ENCODE measurements at regions not wholly inside any gene's neighbourhood (a gene's known extent, or its start where the extent isn't known, plus 50 kb on each side); places are given as distances from the start of the nearest gene placed in this dataset.

- DNase-seq (ENCODE audit: low read depth), result no peak
Measured at GRCh38 chr4:32000846-32001488, 1280.8 kb downstream of the PCDH7 start.

DNA sequence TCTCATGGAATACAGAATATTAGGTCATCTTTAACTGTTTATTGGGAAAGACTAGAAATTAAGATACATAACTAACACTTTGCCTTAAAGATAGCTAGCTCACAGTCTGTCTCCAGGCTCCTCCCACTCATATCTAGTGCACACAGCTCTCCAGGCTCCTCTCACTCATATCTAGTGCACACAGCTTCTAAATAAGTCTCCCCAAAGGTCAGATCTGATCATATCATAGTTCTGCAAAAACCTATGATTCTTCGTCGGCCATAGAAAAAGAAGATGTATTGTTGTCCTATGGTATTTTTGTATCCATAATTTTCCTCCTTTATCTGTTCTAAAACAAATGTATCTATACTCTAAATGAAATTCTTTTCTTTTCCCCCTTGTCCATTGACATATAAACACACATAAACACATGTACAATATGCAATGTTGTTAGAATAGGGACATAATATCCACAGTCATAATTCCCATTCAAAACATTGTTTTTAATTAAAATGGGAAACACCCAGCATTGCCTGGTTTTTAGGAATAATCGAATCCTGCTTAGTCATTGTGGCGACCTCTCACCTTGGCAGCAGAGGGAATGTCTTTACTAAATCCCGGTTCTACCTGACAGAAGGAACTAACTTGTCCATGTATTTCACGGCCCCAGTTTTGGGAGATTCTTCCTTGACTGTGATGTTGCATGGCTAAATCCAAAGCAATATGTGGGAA, 1282.0 kb downstream of the PCDH7 start:
- no peak for DNase-seq (ENCODE audit: low read depth)

DNA sequence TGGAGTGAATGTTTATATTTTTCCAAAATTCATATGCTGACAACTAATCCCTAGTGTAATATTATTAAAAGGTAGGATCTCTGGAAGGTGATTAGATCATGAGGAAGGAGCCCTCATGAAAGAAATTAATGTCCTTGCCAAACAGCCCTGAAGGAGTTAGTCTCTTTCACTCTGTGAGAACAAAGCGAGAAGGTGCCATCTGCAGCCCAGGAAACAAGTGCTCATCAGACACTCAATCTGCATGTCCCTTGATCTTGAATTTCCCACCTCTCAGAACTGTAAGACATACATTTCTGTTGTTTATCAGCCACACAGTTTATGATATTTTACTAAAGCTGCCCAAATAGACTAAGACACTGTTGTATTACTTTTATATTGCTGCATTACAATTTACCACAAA, 1283.4 kb downstream of the PCDH7 start:
- DNase-seq (ENCODE audit: low read depth), result no peak

DNA sequence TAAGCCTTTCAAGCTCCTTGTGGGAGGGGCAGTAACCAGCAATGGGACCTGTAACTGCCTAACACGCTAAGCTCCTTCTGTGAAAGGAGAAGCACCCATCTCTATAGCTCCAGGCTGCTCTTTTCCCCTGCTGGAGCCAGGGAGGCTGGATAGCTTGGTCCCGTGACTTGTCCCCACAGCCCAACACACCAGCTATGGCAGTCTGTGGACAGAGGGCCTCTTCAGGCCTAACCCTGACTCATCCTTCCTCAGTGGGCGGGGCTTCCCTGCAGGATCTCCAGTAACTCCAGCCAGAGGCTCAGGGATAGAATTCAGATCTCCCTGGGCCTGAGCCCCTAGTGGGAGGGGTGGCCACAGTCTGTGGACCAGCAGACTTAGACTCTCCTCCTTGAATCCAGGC, 1290.1 kb downstream of the PCDH7 start:
- no peak for DNase-seq (ENCODE audit: low read depth)

DNA sequence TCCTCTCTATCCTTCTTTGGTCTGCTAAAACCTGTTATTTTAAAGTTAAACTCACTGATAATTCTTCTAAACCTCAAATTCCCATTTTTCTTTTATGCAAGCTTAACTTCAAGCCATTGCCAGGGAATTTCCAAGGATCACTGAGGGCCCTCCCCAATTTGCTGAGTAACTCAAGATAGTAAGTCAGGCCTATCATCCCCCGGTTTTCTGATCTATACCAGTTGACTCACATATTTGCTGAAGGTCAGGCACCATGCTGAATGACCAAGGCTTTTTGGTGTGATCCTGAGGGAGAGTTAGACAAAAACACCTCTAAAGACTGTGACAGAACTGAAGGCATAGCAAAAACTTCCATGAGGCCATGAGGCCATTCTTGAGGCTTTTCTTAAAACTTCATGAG, 1301.9 kb downstream of the PCDH7 start:
- no peak for DNase-seq (ENCODE audit: low read depth)

- peak; percentile 2 for DNase-seq (ENCODE audit: low read depth)
Measured at GRCh38 chr4:32025851-32026459, 1305.8 kb downstream of the PCDH7 start.

GRCh38 chr4:32030406-32030805, 1310.2 kb downstream of the PCDH7 start:
- DNase-seq (ENCODE audit: low read depth), result no peak

GRCh38 chr4:32031026-32031425, 1310.9 kb downstream of the PCDH7 start:
- no peak for DNase-seq (ENCODE audit: low read depth)

GRCh38 chr4:32032136-32032672, 1312.0 kb downstream of the PCDH7 start:
- DNase-seq (ENCODE audit: low read depth), result no peak

- DNase-seq (ENCODE audit: low read depth), result no peak
Measured at GRCh38 chr4:32037399-32037798, 1317.2 kb downstream of the PCDH7 start.

DNA sequence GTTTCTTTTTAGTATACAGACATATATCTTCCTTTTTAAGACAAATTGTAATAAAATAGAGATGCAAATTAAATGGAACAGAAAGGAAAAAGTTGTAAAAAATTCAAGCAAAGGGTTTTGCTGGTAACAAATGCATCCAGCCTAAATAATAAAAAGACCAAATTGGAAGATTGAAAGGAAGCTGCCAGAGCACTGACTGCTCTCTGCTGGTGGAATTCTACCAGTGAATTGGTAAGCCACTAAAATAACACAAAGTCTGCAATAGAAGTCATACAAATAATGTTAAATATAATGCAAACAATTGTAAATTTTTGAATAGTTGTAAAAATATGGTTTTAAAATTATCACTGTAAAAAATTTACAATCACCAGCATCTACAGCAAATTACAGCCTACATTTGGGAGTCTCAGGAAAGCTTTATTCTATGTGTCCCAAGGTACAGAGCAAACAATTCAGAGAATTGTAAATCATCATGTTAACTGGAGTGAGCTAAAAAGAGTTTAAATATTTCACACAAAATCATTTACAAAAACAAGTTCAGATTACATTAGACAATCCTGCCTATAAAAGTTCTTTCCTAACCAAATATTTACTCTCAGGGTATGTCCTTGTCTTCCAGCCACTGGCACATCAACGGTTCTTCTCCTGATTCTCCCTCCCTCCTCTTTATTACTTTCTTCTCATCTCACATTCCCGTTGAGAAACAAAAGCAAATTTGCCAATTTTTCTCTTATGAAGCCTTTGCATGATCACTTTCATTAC, 1322.5 kb downstream of the PCDH7 start:
- DNase-seq (ENCODE audit: low read depth), result no peak

DNA sequence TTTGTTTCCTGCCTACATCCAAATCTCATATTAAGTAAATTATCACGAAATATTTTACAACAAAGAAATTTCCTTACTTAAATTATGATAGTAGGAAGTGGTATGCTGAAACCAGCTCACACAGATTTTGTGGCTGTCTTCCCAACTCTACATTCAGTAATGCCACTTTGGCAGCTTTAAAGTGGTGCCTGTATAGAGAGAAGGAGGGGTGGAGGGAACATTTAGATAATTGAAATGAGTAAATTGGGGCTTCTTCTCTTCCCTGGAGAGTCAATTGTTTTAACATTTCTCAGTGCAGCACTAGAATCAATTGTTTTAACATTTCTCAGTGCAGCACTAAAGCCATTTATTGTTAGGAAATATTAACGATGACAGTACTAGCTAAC, 1323.1 kb downstream of the PCDH7 start:
- DNase-seq (ENCODE audit: low read depth), result no peak

DNA sequence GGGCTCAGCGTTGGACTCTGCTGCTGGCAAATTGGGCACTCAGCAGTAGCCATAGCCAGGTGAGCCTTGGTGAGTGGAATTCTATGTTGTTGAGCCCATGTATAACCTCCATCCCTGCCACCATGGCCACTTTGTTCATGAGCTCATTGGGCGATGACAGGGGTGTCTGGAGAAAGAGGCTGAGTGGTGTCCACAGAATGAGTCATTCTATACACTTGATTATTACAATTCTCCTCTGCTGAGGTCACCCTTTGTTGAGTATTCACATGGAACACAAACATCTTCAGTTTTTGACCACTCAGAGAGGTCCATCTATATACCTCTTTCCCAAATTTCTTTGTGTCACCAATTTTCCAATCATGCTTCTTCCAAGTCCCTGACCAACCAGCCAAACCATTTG, 1341.7 kb downstream of the PCDH7 start:
- no peak for DNase-seq (ENCODE audit: low read depth)

DNA sequence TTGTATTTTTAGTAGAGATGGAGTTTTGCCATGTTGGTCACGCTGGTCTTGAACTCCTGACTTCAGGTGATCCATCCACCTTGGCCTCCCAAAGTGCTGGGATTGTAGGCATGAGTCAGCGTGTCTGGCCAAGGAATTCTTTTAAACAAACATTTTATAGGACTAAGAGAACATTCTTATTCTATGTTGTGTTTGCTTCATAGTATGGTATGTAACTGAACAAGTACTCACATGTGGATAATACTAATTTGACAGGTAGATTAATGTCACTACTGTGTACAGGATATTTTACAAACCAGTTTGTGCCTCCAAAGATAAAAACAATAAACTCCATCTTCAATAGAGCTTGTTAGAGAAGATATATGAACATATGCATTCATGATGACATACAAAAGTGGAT, 1353.4 kb downstream of the PCDH7 start:
- no peak for DNase-seq (ENCODE audit: low read depth)

- DNase-seq (ENCODE audit: low read depth), result peak; percentile 22
Measured at GRCh38 chr4:32087211-32087610, 1367.0 kb downstream of the PCDH7 start.

DNA sequence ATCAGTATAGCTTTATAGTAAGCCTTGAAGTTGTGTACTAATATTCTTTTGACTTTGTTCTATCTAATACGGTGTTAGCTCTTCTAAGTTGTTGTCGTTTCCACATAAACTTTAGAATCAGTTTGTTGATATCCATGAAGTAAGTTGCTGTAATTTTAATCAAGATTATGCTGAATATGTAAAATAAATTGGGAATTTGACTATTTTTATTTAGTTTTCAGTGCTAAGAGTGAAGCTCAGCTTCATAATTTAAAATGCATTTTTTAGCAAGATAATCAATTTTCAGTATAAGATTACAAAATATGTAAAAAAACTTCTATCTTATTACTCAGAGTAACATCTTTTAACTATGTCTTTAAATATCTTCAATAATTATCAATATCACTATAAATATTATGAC, 1374.8 kb downstream of the PCDH7 start:
- no peak for DNase-seq (ENCODE audit: low read depth)

GRCh38 chr4:32102896-32103295, 1382.7 kb downstream of the PCDH7 start:
- no peak for DNase-seq (ENCODE audit: low read depth)

DNA sequence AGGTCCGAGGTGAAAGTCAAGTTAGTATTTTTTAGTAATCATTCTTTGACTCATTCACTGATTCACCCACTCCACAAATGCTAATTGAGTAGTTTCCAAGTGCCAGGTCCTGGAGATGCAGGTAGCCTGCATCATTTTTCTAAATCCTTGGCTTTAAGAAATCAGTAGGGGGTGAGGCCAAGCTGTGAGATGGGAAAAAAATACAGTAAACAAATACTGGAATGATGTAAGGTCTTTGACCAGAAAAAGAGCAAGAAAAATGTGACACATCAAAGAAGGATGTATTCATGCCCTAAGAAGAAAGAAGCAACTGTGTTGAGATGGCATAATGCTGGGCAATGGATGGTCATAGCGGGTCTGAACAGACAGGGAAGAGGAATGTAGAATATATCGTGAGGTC, 1386.6 kb downstream of the PCDH7 start:
- no peak for DNase-seq (ENCODE audit: low read depth)

GRCh38 chr4:32112891-32113290, 1392.7 kb downstream of the PCDH7 start:
- DNase-seq (ENCODE audit: low read depth), result no peak

DNA sequence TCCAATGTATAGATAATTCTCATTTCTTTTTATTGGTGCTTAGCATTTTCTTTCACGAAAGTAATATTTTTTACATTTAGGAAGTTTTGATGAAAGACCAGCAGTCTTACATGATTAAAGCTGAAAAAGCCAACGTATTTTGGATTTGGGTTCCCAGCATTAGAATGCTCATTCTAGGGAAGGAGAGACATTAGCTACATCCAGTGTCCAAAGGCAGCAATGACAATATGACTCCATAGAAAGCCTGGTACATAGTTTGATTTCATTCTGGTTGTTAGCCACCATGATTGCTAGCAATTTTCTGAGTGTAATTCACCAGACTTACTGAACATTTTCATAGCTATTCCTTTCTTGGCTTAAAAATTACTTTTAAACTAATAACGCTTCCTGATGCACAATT, 1397.5 kb downstream of the PCDH7 start:
- DNase-seq (ENCODE audit: low read depth), result no peak

- no peak for DNase-seq (ENCODE audit: low read depth)
Measured at GRCh38 chr4:32119907-32120306, 1399.7 kb downstream of the PCDH7 start.

- no peak for DNase-seq (ENCODE audit: low read depth)
Measured at GRCh38 chr4:32128549-32128948, 1408.4 kb downstream of the PCDH7 start.
